ENCODE measurements at regions not wholly inside any gene's neighbourhood (a gene's known extent, or its start where the extent isn't known, plus 50 kb on each side); places are given as distances from the start of the nearest gene placed in this dataset.
A peak's percentile ranks its signal among the peaks of the same experiment; 100 is the strongest.
"Not testable (repeated sequence)": the region's sequence is repeated elsewhere in the genome, so short reads cannot be mapped to it uniquely, and the experiment has no call there.

GRCh38 chr19:30807278-30807677 is 435.1 kb downstream of the ZNF536 start:
- in situ Hi-C loops (cut with HindIII; ENCODE audit: low pct_ligation_motif_present, low sequenced_read_pairs) = no loop called here
- Histone ChIP-seq H3K36me3 (replicated peaks) (no peaks in the 10 kb centered on the region), H3K27me3 (replicated peaks) (no peaks in the 10 kb centered on the region), H3K27ac (no peak overlapping the region), H3K4me3 (ENCODE audit: low read depth, low read length) (no peak overlapping the region)
- TF ChIP-seq CTCF (IDR thresholded peaks at IDR 0.05; ENCODE audit: low read depth, low read length, missing control alignments) = no peak
- DNase-seq = no peak

- Histone ChIP-seq H3K4me3 (ENCODE audit: low read depth, low read length) (no peak overlapping the region), H3K27ac (no peak overlapping the region), H3K27me3 (replicated peaks) (no peaks in the 10 kb centered on the region), H3K36me3 (replicated peaks) (no peaks in the 10 kb centered on the region)
- in situ Hi-C loops (cut with HindIII; ENCODE audit: low pct_ligation_motif_present, low sequenced_read_pairs) = no loop called here
- no peak for TF ChIP-seq CTCF (IDR thresholded peaks at IDR 0.05; ENCODE audit: low read depth, low read length, missing control alignments)
- no peak for DNase-seq
Measured at GRCh38 chr19:30806311-30806710, 434.1 kb downstream of the ZNF536 start.

GRCh38 chr19:30804751-30805150 is 432.6 kb downstream of the ZNF536 start:
- Histone ChIP-seq H3K27ac (no peak overlapping the region), H3K27me3 (replicated peaks) (no peaks in the 10 kb centered on the region), H3K36me3 (replicated peaks) (no peaks in the 10 kb centered on the region), H3K4me3 (ENCODE audit: low read depth, low read length) (no peak overlapping the region)
- no peak for DNase-seq
- TF ChIP-seq CTCF (IDR thresholded peaks at IDR 0.05; ENCODE audit: low read depth, low read length, missing control alignments) = no peak
- in situ Hi-C loops (cut with HindIII; ENCODE audit: low pct_ligation_motif_present, low sequenced_read_pairs) = no loop called here

- H3K27ac ChIP-seq; in situ Hi-C loops (cut with HindIII; ENCODE audit: low pct_ligation_motif_present, low sequenced_read_pairs); H3K4me3 ChIP-seq (ENCODE audit: low read depth, low read length): not testable (repeated sequence)
Measured at GRCh38 chr19:30804333-30804732, 432.1 kb downstream of the ZNF536 start.

GRCh38 chr19:30802424-30803013 is 430.3 kb downstream of the ZNF536 start:
- H3K27ac ChIP-seq = no peak overlapping the region
- in situ Hi-C loops (cut with HindIII; ENCODE audit: low pct_ligation_motif_present, low sequenced_read_pairs) = no loop called here
- TF ChIP-seq CTCF (IDR thresholded peaks at IDR 0.05; ENCODE audit: low read depth, low read length, missing control alignments) = no peak
- no peaks in the 10 kb centered on the region for H3K27me3 ChIP-seq (replicated peaks)
- H3K4me3 ChIP-seq (ENCODE audit: low read depth, low read length) = no peak overlapping the region
- no peaks in the 10 kb centered on the region for H3K36me3 ChIP-seq (replicated peaks)
- no peak for DNase-seq

More at GRCh38 chr19:30804333-30804732, 432.1 kb downstream of the ZNF536 start:
- DNase-seq; H3K36me3 ChIP-seq (replicated peaks); H3K27me3 ChIP-seq (replicated peaks): not testable (repeated sequence)

- H3K27ac ChIP-seq = no peak overlapping the region
- H3K36me3 ChIP-seq (replicated peaks) = no peaks in the 10 kb centered on the region
- no peak overlapping the region for H3K4me3 ChIP-seq (ENCODE audit: low read depth, low read length)
- peak; percentile 53 for TF ChIP-seq CTCF (IDR thresholded peaks at IDR 0.05; ENCODE audit: low read depth, low read length, missing control alignments)
- H3K27me3 ChIP-seq (replicated peaks) = no peaks in the 10 kb centered on the region
- DNase-seq = no peak
- in situ Hi-C loops (cut with HindIII; ENCODE audit: low pct_ligation_motif_present, low sequenced_read_pairs) = no loop called here
Measured at GRCh38 chr19:30799865-30800755, 427.9 kb downstream of the ZNF536 start.

Data from brain microvascular endothelial cell (primary cell).